HepG2 (cell line): ENCODE measurements at regions not wholly inside any gene's neighbourhood (a gene's known extent, or its start where the extent isn't known, plus 50 kb on each side); places are given as distances from the start of the nearest gene placed in this dataset.

Source experiments
- BATF2 ChIP-seq: sonication (generic); formaldehyde crosslinking; IDR thresholded peaks from 2 replicates; pipeline ENCODE4 v1.8.0; 2022; ENCODE audit warnings: mild to moderate bottlenecking, missing genetic modification reagents, moderate library complexity
- CTCF ChIP-seq: sonication (generic); formaldehyde crosslinking; IDR thresholded peaks from 2 replicates; pipeline ENCODE4 v1.5.0; 2020; ENCODE audit warnings: mild to moderate bottlenecking, missing genetic modification reagents, moderate library complexity
- HNF4A ChIP-seq: sonication (generic); formaldehyde crosslinking; IDR thresholded peaks from 2 replicates; pipeline ENCODE4 v1.4.0; 2020; ENCODE audit warnings: missing genetic modification reagents
- NFE2 ChIP-seq: sonication (generic); formaldehyde crosslinking; IDR thresholded peaks from 2 replicates; pipeline ENCODE4 v1.4.0; 2020; ENCODE audit warnings: missing genetic modification reagents
- PAF1 ChIP-seq: IDR thresholded peaks from 2 replicates; pipeline ENCODE4 v1.6.1; 2016; ENCODE audit warnings: missing genetic modification reagents, missing compliant biosample characterization
- POLR2A ChIP-seq, 2 experiments: IDR thresholded peaks; 2 replicates each; pipeline ENCODE4 v1.6.1; 2011; ENCODE audit warnings: low read depth in 2 of 2, low read length in 2 of 2, mild to moderate bottlenecking in 1 of 2, moderate library complexity in 1 of 2; ENCODE audit not compliant: insufficient read depth in 1 of 2
- POLR2AphosphoS5 ChIP-seq: IDR thresholded peaks from 2 replicates; pipeline ENCODE4 v1.6.1; 2012; ENCODE audit warnings: low read depth, low read length
- SOX5 ChIP-seq: IDR thresholded peaks from 2 replicates; pipeline ENCODE4 v1.6.1; 2016; ENCODE audit warnings: borderline replicate concordance
- ZNF24 ChIP-seq: fragments of 450-650 bp; IDR thresholded peaks from 2 replicates; pipeline ENCODE4 v1.6.1; 2017; ENCODE audit warnings: antibody characterized with exemption, mild to moderate bottlenecking
- ZNF484 ChIP-seq: sonication (generic); formaldehyde crosslinking; IDR thresholded peaks from 2 replicates; pipeline ENCODE4 v1.5.1; 2020; ENCODE audit warnings: mild to moderate bottlenecking, low read depth, missing genetic modification reagents, borderline replicate concordance

GRCh38 chr18:27606741-27607140 lies 421.6 kb upstream of the CHST9 start:
- TF ChIP-seq PAF1 (CRISPR knock-in tag): no peak
- no peak for TF ChIP-seq CTCF (CRISPR knock-in tag)
- no peak for TF ChIP-seq ZNF484 (CRISPR knock-in tag)
- TF ChIP-seq SOX5 (CRISPR knock-in tag): no peak
- TF ChIP-seq HNF4A (CRISPR knock-in tag): no peak
- TF ChIP-seq POLR2AphosphoS5: no peak
- no peak for TF ChIP-seq NFE2
- no peak for TF ChIP-seq BATF2
- TF ChIP-seq ZNF24: no peak
- no peak for TF ChIP-seq POLR2A (IDR thresholded peaks at IDR 0.05; ENCODE audit: insufficient read depth in 1 of 2, low read depth in 2 of 2, low read length in 2 of 2)
